ENCODE measurements at regions not wholly inside any gene's neighbourhood (a gene's known extent, or its start where the extent isn't known, plus 50 kb on each side); places are given as distances from the start of the nearest gene placed in this dataset.
"Not testable (repeated sequence)": the region's sequence is repeated elsewhere in the genome, so short reads cannot be mapped to it uniquely, and the experiment has no call there.

DNA sequence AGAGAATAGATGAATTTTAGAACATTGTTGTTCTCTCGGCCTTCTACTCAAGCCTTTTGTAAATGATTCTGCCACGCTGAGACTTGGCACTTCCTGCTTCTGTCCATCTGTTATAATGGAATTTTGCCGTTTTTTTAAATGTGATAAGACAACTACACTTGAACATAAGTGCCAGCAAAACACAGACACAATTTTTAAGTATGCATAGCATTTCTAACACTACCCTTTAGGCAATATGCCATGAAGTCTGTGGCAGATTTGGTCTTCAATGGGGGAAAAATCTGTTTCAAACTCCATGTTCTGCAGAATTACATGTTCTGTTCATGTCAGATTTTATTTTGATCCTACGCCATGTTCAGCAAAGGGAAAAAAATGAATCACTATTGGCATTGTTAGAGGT lies 1170.7 kb upstream of the SLC39A10 start:
- DNase-seq, result no peak

GRCh38 chr2:194483041-194483440 lies 1174.0 kb upstream of the SLC39A10 start:
- no peak for DNase-seq

DNA sequence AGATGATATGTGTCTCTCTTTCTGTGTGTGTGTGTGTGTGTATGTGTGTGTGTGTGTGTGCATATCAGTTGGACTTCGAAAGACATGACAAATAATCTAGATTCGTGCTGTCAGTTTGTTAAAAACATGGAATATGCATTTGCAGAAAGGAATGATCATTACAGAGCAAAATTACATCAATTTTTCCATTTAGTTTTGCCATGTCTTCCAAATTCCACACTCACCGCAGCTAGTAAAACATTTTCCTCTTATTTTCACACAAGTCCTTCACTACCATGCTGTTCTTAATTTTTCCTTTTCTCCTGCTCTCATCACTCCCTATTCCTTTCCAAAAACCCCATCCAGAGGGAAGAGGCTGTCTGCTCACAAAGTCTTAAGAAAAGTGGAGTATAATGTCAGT lies 1191.4 kb upstream of the SLC39A10 start:
- no peak for DNase-seq

DNA sequence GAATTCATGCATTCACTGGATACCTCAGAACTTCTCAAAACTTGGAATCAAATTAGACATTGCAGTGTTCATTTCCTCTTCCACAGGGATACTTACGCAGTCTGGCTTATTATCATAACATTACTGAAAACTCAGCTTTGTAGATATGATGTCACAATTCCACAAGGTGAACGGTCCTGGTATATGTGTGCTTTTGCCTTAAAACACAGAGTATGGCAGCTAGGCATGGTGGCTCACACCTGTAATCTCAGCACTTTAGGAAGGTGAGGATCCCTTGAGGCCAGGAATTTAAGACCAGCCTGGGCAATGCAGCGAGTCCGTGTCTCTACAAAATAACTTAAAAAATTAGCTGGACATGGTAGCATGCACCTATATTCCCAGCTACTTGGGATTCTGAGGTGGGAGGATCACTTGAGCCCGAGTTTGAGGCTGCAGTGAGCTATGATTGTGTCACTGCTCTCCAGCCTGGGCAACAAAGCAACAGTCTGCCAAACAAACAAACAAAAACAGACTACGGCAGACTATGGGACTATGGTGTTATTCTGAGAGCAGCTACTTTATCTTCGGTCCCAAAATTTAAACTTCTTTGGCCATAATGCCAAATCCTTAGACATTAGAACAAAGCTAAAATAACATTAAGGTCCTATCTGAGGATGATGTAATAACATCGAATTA lies 1191.9 kb upstream of the SLC39A10 start:
- no peak for DNase-seq

GRCh38 chr2:194462883-194463282 lies 1194.1 kb upstream of the SLC39A10 start:
- not testable (repeated sequence) for DNase-seq

- DNase-seq, result no peak
Measured at GRCh38 chr2:194455358-194455757, 1201.7 kb upstream of the SLC39A10 start.

DNA sequence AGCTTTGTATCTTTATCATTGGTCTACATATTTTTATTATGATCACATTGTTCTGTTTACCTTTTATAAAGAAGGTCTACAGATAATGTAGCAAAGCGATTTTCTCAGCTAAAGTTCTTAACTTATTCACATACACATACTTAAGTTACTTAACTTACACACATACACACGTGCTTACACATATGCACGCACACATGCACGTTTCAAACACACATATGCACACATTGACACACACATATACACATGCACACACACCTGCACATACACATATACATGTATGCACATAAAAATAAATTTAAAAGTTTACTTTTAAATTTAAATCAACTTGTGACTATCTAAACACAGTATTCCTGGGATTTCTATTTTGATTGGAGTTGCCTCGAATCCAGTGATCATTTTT lies 1204.5 kb upstream of the SLC39A10 start:
- no peak for DNase-seq

- DNase-seq, result no peak
Measured at GRCh38 chr2:194445226-194445625, 1211.8 kb upstream of the SLC39A10 start.

- no peak for DNase-seq
Measured at GRCh38 chr2:194443926-194444325, 1213.1 kb upstream of the SLC39A10 start.

DNA sequence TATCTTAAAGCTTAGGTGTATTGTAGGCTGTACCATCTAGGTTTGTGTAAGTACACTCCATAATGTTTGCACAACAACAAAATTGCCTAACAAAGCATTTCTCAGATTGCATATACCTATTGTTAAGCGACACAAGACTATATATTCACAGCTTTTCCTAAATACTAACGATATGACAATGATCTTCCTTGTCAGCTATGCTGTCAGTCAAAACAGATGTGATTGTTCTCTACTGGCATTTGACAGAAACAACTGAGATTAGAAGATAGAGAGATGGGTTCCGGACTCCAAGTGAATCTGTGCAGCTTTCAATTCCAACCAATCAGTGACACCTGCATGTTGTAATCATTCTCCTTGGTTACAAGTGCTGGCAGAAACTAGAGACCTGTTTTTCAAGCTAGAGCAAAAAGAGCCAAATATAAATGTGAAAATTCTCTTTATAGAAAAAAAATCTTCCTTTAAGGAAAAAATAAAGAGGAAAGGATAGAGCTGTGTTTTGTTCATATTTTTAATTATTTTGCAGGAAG lies 1232.3 kb upstream of the SLC39A10 start:
- DNase-seq, result no peak

DNA sequence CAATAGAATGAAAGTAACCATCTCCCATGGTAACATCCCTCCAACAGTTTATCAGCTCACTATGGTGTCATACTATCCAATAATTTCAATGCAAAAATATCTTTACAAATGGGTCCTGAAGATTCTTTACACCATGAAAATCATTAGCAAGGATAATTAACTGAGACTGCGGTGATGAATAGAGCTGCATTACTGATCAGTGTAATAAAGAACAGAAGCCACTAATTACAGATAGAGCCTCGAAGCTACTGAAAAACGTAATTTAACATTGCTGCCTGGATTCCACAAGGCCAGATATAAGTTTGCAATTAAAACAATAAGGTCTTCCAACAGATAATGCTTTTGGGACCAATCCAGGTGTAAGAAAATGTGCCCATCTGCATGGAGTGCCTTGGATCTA lies 1245.8 kb upstream of the SLC39A10 start:
- DNase-seq, result no peak

- DNase-seq, result no peak
Measured at GRCh38 chr2:194395818-194396217, 1261.2 kb upstream of the SLC39A10 start.

DNA sequence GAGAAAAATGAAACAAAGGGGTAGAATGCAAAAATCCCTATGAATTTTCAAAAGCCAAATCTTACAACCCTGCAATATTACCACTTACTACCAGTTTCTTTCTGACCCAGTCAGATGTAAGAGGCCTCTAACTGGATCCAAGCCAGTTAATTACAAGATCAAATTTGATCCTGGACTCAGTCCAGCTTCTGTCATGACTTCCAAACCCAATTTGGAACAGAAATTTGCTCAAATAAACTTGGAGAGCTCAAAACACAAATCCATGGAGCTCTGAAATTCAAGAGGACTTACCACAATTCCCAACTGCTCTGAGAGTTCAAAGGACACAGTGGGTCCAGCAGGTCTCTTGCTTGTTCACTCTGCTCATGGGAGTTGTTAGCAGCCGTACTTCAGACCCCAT lies 1271.7 kb upstream of the SLC39A10 start:
- DNase-seq, result no peak

DNA sequence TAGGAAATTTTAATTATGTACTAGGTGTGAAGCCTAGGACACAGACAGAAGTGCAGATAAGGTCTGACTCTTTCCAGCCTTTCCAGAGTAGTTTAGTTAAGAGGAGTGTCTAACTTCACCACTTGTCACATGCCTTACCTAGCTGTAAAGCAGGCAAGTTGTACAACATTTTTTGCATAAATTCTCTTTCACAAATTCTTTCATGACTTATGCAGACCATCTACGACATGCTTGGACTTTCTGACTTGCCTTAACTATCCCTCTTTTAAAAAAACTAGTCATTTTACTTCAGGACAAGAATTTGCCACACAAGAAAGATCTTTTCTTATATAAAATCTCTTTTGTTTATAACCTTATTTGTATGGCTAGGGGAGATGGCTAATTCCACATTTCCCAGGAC lies 1273.6 kb upstream of the SLC39A10 start:
- DNase-seq, result no peak

GRCh38 chr2:194382221-194382620 lies 1274.8 kb upstream of the SLC39A10 start:
- DNase-seq, result no peak

DNA sequence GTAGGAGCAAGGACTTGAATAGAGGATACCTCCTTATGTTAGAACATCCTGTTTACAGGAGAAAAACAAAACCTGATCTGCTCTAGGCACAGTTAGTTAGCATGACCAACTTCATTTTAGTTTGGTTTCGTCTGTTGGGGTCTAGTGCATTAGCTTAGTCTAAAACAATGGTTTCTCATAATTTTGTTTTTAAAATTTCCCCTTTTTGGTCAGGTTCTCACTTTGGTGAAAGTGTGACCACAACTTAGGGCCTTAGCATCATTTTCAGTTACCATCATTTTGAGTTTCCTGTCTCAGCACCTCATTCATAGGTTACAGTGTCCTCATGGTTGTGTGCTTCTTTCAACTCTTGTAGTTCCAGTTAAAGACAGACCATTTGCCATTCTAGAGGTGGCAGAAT lies 1277.0 kb upstream of the SLC39A10 start:
- no peak for DNase-seq

GRCh38 chr2:194367390-194367789 lies 1289.6 kb upstream of the SLC39A10 start:
- not testable (repeated sequence) for DNase-seq

DNA sequence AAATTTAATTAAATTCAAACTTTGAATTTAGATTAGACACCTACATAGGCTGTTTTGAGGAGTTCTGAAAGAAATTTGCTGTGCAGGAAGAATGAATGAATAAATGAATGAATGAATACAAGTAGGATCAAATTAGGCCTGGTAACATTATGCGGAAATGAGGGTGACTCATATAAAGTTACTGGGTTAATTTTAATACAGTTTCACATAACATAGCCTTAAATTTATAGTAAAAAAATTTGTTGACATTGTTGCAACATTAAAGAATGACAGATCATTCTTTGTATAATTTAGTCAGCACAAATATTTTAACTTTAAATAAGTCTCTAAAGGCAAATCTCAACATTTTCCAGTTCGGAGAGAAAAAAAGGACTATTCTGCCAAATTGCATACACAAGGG lies 1293.1 kb upstream of the SLC39A10 start:
- DNase-seq, result no peak

- DNase-seq, result no peak
Measured at GRCh38 chr2:194363295-194363694, 1293.7 kb upstream of the SLC39A10 start.

GRCh38 chr2:194352505-194352904 lies 1304.5 kb upstream of the SLC39A10 start:
- DNase-seq, result no peak

DNA sequence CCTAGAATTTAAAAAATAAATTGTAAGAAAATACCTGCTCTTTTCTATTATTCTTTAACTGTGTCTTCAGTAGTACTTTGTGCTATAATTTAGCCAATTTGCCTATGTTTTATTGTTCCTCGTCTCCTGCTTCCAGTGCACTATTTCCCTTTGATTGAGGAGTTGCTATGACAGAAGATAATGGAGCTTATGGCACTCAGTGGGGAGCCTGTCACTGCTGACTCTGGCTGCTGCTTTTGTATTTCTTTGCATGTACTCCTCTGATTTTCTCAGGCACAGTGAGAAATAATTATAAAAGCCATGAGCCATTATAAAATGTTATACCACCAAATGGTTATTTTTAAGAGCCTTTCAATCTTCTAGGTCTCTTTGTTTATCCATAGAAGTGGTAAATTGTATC lies 1310.8 kb upstream of the SLC39A10 start:
- DNase-seq, result no peak

- DNase-seq, result no peak
Measured at GRCh38 chr2:194345347-194345746, 1311.7 kb upstream of the SLC39A10 start.

- DNase-seq, result no peak
Measured at GRCh38 chr2:194343167-194343566, 1313.9 kb upstream of the SLC39A10 start.

GRCh38 chr2:194332799-194333490 lies 1324.1 kb upstream of the SLC39A10 start:
- DNase-seq, result no peak

DNA sequence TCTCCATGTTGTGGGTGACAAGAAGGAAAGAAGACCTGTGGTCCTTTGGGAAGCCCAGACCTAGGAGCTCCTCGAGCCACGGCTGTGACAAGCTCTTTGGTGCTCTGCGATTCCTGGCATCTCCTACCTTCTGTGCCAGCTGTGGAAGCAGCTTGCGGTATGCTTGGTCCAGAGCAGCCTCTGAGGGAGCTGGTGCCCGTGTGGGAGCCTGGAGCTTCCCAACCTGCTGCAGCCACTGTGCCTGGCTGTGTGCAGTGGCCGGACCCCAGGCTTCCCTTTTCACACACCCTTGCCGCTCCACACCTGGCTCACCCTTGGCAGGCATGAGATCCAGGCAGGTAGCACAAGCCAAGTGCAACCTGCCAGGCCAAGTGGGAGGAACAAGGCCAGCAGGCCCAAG lies 1328.6 kb upstream of the SLC39A10 start:
- DNase-seq, result no peak

All from amniotic stem cell (primary cell).